Stimulated activated CD4-positive, alpha-beta T cell treated with anti-CD3 and anti-CD28 coated beads, Interleukin-4, amount 100 ng/mL, for 48 hours (primary cell): ENCODE measurements at regions not wholly inside any gene's neighbourhood (a gene's known extent, or its start where the extent isn't known, plus 50 kb on each side); places are given as distances from the start of the nearest gene placed in this dataset.
"Not testable (repeated sequence)": the region's sequence is repeated elsewhere in the genome, so short reads cannot be mapped to it uniquely, and the experiment has no call there.

Experiments
- DNase-seq, 2 donors: peaks; one replicate each; pipeline ENCODE4 v3.0.0-alpha.2; 2020; ENCODE audit warnings: low read depth in 2 of 2

DNA sequence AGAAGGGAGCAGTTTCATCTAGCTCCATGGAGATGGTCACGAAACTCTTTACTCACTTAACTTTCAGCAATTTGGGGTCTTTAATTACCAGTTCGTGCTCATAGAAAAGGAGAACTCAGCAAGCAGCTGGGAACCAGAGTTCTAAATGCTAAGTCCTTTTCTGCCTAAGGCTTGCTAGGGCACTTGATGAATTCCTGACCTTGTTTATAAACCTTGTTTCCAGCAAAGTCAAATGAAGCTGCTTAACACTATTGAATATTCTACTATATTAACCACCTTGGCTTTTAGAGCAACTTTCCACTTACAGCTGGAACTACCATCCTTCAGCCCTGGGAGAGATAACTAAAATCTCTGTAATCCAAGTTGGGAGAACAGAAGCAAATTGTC is 79.5 kb upstream of the TSC22D2 start:
- DNase-seq, result no peak

DNA sequence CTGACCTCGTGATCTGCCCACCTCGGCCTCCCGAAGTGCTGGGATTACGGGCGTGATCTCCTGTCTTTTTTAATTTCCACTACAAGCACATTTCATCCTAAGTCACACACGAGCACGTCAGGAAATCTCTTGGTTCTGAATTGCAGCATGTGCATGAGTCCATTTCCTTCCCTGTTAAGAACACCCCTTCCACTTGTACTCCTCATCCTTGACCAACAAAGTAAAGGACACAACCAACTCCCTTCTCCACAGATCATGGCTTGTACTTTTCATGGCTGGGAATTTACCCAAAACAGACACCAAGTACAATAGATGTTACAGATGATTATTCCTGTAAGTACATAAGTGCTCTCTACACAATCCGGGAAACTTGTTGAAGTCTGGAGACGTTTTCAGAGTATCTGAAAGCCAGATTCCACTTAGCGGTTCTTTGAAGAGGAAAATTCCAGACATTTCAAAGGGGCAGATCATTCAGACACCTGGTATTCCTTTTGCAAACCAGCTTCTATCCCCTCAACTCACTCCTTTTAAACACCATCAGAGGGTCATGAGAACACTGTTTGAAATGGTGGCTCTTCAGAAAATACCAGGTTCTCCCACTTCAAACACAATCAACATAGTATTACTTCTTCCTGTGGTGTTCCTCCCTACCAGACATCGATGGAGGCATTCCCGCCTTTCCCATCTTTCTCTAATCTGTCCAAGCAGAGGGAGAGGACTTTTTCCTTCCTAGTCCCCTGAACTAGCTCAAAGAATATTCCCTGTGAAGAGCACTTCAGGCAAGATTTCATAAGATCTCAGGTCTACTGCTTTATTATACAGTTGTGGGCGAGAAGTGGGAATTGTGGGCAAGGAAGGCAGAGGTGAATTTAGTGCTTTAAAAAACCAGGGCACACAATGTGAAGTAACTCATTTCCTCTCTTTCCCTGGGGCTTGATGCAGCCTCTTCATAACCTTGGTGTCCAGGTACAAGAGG is 80.1 kb upstream of the TSC22D2 start:
- DNase-seq, result no peak

DNA sequence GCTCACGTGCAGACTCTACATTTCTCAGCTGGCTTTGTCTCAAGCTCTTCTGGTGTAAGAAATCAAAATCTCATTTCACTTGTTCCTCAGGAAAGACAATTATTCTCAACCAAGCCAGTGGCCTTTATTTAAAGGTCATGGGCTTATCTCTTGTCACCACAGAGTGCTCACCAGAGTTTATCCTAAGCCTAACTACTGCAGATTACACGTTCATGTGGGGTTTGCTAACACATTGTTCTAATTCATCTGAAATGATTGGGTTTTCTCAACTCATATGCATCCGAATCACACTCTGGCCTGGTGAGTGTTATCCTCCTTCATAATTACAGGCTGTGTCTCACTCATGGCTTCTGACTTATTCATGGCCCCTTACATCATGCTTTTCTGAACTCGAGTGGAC is 83.3 kb upstream of the TSC22D2 start:
- no peak for DNase-seq

DNA sequence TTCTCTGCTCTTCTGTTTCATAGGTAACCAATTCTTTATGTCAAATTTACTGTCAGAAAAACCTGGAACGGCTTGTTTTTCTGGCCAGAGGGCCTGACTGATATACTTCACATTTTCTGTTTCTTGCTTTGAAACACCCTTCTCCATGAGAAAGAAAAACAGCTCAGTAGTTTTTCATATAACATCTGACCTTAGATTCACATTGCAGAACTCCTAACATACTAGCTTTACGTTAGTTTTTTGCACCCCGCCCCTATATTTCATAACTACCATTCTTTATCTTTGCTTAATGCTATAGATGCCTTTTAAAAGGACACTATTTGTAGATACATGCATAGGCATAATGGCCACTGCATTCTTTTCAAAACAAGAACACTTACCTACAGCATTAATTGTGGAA is 83.9 kb upstream of the TSC22D2 start:
- no peak for DNase-seq

DNA sequence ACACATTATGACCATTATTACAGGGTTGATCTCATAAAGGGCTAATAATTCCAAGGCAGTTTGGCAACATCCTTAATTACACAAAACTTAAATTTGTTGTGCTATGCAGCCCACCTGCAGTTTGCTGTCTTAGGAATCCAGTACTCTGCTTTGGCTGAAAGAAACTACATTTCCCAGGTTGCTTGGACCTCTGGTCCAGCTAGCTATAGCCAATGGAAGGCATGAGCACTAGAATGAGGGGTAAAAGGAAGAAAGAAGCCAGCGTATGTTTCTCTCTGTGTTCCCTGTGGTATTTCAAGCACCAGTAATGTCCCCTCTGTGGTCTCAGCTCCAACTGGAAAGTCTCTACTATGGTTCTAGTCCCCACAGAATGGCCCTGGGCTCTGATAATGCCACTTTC is 84.3 kb upstream of the TSC22D2 start:
- no peak for DNase-seq

DNA sequence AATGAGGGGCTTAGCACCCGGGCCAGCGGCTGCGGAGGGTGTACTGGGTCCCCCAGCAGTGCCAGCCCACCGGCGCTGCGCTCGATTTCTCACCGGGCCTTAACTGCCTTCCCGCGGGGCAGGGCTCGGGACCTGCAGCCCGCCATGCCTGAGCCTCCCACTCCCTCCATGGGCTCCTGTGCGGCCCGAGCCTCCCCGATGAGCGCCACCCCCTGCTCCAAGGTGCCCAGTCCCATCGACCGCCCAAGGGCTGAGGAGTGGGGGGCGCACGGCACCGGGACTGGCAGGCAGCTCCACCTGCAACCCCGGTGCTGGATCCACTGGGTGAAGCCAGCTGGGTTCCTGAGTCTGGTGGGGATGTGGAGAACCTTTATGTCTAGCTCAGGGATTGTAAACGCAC is 85.0 kb upstream of the TSC22D2 start:
- not testable (repeated sequence) for DNase-seq

DNA sequence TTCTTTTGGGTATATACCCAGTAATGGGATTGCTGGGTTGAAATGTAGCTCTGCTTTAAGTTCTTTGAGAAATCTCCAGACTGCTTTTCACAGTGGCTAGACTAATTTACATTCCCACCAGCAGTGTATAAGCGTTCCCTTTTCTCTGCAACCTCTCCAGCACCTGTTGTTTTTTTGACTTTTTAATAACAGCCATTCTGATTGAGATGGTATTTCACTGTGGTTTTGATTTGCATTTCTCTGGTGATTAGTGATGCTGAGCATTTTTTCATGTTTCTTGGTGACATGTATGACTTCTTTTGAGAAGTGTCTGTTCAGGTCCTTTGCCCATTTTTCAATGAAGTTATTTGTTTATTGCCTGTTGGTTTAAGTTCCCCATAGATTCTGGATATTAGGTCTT is 87.1 kb upstream of the TSC22D2 start:
- DNase-seq, result not testable (repeated sequence)

DNA sequence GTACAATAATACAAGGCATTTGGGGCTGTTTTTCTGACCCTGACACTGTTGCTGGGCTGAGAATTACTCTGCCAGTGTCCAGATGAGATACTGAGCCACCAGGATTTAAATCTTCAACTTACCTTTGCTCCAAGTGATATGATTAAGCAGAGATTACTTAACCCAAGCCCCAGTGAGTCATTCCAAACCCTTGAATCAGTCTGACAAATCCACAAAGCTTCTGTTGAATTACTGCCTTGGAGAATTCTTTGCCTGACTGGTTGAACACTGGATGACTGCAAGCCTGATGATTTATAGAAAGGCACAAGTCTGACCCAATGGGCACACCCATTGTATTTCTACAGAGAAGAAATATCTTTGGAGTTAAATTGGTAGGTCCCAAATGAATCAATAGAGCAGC is 88.2 kb upstream of the TSC22D2 start:
- no peak for DNase-seq

DNA sequence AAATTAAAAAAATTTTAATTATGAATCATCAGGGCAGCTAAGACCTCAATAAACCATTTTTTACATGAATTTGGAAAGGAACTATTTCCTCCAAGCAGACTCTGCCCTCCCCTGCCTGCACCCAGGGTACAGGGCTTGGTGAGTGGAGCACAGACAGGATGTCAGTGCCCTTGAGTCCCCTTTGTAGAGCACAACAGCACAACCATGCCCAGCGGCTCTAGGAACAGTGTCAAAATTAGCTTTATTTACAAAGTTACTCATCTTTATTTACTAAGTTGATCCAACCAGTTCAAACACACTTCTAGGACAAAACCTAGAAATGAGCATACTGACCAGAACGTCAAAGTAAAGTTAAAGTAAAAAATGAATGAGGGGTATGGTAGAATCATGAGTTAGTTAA is 90.6 kb upstream of the TSC22D2 start:
- no peak for DNase-seq

DNA sequence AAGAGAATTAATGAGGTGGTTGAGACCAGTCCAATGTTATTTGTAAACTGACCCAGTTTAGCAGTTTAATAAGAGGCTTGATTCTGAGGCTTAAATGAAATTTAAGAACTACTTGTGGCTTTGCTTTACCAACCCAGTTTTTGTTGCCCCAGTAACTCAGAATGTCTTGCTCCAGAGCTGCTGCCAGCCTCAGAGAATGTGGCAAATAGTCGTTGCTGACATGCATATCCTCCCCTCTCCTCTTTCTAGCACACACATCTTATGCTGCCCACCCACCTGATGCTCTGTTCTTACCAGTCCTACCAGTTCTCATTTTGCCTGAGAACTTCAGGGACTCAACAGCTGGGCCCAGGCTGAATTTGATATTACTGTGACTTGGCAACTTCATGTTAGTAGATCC is 92.4 kb upstream of the TSC22D2 start:
- no peak for DNase-seq

DNA sequence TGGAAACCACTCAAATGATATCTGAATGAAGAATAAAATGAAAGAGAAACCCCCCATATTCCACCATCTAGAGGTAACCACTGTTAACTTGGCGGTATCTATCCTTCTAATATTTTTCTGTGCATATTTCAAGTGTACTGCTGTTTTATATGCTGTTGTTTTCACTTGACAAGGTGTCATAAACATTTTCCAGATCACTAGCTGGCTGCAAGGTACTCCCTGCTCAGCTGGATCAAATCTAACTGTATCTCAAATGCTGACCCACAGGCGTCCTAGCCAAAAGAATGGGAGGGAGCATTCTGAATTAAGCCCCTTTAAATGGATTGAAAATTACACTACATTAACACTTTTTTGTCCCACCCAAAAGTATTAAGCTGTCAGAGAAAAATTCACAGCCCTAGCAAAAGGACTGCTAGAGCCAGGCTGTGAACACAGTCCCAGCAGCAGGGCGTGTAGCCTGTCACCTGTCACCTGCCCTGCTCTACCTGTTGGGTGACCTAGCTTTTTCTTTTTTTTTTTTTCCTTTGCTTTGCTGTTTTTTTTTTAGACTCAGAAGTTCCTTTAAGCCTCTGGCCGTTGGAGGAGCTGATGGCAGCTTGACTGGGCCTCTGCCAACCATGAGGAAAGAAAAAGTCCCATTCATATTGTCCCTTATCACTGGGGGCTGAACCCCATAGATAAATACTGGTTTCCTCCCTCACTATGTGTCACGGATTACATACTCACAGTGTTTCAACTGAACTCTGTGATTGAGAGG is 93.7 kb upstream of the TSC22D2 start:
- no peak for DNase-seq

DNA sequence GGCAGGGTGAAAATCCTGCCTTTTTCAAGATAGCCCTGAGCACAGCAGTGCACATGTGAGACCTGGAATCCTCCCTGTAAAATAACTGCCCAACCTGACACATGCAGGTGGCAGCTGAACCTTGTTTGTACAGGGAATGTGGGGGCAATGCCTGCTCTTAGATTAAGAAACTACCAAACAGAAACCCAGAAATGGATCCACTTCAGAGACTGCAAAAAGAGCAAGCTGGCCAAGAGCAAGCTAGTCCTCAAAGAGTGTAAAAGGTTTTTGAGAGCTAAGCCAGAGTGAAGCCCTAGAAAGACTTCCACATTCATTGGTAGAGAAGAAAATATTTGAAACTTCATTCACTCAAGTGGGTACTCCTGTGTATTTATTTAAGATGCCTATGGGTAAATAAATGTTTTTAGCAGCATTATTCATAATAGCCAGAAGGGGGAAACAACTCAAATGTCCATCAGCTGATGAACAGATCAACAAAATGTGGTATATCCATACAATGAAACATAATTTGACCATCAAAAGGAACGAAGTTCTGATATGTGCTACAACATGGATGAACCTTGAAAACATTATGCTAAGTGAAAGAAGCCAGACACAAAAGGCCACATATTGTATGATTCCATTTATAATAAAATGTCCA is 96.0 kb upstream of the TSC22D2 start:
- DNase-seq, result no peak

DNA sequence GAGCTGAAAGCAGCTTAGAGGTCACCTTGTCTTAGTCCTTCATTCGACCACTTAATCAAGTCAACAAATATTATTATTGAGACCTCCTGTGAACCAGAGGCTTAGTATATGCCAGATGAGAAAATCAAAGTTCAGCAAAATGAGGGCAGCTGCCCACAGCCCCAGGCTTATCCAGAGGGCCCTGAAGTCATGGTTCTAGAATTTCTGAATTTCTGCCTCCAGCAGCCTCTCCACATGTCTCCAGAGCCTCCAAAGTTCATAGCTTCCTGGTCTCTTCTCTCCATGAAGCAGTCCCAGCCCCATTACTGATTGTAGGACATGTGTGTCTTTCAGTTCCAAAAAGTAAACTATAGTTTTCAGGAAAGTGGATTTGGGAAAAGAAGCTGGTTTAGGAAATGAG is 96.9 kb upstream of the TSC22D2 start:
- DNase-seq, result no peak

DNA sequence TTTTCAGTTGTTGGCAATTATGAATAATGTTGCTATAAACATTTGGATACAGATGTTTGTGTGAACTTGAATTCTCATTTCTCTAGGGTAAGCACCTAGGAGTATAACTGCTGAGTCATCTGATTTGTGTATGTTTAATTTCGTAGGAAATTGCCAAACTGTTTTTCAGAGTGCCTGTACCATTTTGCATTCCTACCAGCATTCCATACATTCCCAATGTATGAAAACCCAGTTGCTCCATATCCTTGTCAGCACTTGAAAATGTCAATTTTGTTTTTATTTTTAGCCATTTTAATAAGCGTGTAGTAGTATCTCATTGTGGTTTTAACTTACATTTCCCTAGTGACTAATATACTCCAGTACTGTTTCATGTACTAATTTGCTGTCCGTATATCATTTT is 98.5 kb upstream of the TSC22D2 start:
- DNase-seq, result no peak

DNA sequence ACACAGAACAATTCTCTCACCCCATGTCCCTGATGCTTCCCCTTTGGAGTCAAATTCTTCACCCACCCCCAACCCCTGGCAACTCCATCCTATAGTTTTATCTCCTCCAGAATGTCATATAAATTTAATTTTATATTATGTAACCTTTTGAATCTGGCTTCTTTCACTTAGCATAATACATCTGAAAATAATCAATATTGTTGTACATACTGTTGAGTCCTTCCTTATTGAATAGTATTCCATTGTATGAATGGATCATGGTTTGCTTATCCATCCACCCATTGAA is 98.9 kb upstream of the TSC22D2 start:
- no peak for DNase-seq

DNA sequence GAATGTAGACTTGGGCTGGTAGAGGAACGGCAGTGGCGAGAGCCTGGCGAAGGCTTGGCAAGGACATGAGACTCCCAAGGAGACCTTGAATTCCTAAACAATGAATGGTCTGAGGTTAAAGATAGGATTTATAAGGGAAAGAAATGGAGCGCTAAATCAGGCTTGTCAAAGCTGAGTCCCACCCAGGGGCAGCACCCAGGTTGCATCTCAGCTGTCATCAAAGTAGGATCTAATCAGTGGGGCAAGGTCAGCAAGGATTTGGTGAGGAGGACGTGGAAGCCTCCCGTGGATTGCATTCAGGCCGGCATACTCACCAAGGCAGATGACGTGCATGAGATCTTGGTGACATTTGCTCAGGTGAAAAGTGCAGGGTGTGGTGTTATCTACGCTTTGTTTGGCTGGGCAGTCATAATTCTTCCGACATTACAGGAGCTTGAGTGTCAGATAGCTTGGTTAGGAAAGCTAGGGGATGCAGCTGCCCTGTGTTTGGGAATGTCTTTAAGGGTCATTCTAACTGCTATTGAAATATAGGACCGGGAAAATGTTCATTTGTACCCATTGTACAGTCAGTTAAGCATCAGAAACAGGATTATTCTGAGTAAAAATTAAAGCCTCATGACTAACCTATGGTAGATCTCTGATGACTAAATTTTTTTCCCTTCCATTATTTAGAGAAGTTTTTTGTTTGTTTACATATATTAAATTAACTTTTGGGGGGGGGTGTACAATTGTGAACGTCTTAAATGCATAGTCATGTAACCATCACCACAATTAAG is 99.4 kb upstream of the TSC22D2 start:
- no peak for DNase-seq

DNA sequence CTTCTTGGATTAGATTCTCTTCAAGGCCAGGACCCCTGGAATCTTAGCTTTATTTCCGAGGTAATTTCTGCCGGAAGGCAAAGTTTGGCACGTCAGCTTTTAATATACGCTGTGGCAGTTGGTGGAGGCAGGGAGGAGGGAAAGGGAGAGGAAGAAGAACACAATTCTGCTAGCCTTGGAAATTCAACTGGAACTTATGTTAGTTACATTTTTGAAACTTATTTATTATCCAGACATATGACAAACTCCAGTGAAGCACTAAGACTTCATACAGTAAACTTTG is 100.1 kb upstream of the TSC22D2 start:
- DNase-seq, result no peak

DNA sequence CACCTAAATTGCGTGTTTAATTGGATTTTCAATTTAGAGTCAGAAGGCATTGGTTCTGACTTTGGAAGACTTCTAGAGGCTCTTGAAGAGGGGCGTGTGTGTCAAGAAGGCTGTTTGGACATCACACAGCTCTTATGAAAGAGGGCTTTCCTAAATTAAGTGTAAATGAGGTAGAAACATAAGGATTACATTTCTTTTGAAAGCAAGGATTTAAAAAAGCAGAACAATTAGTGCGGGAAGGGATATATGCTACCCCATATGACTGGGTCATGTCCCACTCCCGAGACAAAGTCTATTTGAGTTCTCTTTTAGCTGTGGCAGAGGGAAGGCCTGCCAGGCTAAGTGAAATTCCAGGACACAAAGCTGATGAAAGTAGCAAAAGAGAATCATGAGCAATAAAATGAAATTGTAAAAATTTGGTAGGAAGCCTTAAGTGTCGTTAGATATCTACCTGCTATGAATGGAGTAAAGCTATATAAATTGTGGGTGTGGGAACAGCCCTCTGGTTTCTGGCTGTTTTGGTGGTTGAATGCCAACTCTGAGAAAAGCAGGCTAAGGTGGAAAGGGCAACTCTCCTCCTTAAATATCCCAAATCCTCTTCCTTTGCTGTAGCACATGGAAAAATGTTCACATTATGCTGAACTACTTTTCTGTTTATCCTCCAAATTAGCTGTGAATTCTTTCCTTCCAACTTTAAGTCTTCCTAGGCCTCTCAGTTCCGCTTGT is 100.6 kb upstream of the TSC22D2 start:
- DNase-seq, result no peak

DNA sequence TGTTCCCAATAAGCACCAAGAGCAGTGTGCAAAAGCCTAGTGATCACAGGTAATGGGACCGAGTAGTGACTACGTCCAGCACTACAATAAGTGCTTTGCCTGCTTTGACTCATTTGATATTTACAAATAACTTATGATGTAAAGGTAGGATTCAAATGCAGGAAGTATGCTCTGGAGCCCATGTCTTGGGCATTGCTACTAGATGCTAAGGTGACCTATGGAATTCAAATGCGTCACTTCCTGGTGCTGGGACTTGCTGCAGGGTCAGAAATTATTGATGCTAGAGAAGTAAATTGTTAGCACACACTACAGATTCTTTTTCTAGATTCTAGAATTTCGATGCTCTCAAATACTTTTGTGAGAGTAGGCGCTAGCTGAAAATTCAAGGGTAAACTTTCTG is 101.2 kb upstream of the TSC22D2 start:
- no peak for DNase-seq

DNA sequence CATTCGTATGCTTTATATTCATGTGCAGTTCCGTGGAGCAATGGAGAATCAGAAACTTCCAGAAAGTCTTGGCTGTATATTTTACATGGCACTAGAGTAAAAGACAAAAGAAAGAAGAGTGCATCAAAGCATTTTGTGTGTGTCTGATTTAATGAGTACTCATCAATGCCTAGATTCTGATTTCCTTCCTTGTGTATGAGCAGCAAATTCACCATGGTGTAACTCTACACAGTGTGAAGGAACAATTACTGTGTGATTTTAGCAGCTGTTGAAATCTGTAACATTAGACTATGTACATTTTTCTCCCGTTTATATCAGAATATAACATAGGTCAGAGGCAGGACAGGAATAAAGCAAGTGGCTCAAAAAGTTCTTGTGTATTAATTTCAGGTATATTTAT is 102.0 kb upstream of the TSC22D2 start:
- no peak for DNase-seq

DNA sequence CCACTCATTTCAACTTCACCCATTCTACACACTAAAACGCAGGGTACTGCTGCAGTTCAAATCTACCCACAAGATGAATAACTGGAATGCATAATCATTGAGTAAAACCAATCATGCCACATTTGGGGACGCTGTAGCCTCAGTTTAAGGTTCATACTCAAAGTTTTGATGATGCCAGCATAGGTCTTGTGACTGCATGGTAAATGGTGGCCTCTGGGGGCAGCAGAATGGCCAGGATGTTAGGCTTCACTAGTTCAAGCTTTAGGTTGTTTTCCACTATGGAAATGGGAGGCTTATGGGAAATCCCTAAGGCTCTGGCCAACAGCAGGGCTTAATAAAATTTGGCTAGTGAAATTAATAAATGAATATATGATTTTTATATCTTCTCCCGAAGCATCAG is 104.3 kb upstream of the TSC22D2 start:
- DNase-seq, result peak in 1 of 2 donors; percentile 1

DNA sequence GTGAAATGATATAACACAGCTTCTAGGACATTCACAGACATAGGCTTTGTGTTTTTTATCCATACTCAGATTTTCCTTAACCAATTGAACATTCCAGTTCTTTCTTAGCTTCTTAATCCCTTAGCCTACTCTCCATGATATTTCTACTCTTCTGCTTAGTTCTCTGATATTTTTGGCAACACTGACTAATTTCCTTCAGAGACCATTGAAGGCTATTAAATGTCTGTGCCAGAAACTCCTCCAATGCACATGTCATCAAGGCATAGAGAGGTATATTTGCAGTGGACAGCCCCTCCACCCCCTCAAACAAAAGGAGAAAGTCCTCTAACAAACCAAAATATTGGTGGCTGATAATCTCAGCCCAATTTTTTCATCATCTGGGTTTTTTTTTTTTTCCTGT is 105.9 kb upstream of the TSC22D2 start:
- DNase-seq, result no peak
